ENCODE measurements at regions not wholly inside any gene's neighbourhood (a gene's known extent, or its start where the extent isn't known, plus 50 kb on each side); places are given as distances from the start of the nearest gene placed in this dataset.

- no peak for DNase-seq (ENCODE audit: low read depth, low spot score)
- in situ Hi-C loops (cut with HindIII; ENCODE audit: low pct_unique_long_range_greater_than_20kb, low sequenced_read_pairs) = no loop called here
- no peaks in the 10 kb centered on the region for H3K9me3 ChIP-seq (ENCODE audit: control insufficient read depth, insufficient read depth, low read depth, low read length)
- BruUV-seq (replicated peaks) = no TSS peak
- no peaks in the 10 kb centered on the region for H3K4me1 ChIP-seq (ENCODE audit: control insufficient read depth, insufficient read depth, low read length)
- no peak overlapping the region for H3K4me3 ChIP-seq (ENCODE audit: low read depth in 2 of 2, low read length in 2 of 2)
- H3K36me3 ChIP-seq (ENCODE audit: control insufficient read depth, insufficient read depth, low read length) = no peaks in the 10 kb centered on the region
- intact Hi-C loops (cut with micrococcal nuclease; ENCODE audit: unreplicated experiment) = no loop called here
- H3K27ac ChIP-seq (ENCODE audit: low read length) = no peak overlapping the region
- H3K27me3 ChIP-seq (ENCODE audit: control insufficient read depth, insufficient read depth, low read length) = no peaks in the 10 kb centered on the region
- CTCF ChIA-PET = no interaction called here
- POLR2A ChIA-PET = no interaction called here
- no peak for ATAC-seq
- TF ChIP-seq POLR2AphosphoS5 (IDR thresholded peaks at IDR 0.05; ENCODE audit: low read depth, low read length) (no peak), REST (IDR thresholded peaks at IDR 0.05; ENCODE audit: insufficient read depth in 1 of 2, low read depth in 2 of 2, low read length in 1 of 2) (no peak), CTCF (IDR thresholded peaks at IDR 0.05) (no peak), TCF7L2 (IDR thresholded peaks at IDR 0.05; ENCODE audit: low read depth, low read length) (no peak), SIN3A (IDR thresholded peaks at IDR 0.05; ENCODE audit: borderline replicate concordance, insufficient read depth, low read depth, low read length) (no peak)
Observed at GRCh38 chr11:79592406-79592805, 151.6 kb upstream of the TENM4 start.

GRCh38 chr11:79582434-79582833, 141.6 kb upstream of the TENM4 start:
- POLR2A ChIA-PET = no interaction called here
- in situ Hi-C loops (cut with HindIII; ENCODE audit: low pct_unique_long_range_greater_than_20kb, low sequenced_read_pairs) = no loop called here
- Histone ChIP-seq H3K36me3 (ENCODE audit: control insufficient read depth, insufficient read depth, low read length) (no peaks in the 10 kb centered on the region), H3K4me1 (ENCODE audit: control insufficient read depth, insufficient read depth, low read length) (no peaks in the 10 kb centered on the region), H3K27me3 (ENCODE audit: control insufficient read depth, insufficient read depth, low read length) (no peaks in the 10 kb centered on the region), H3K27ac (ENCODE audit: low read length) (no peak overlapping the region), H3K9me3 (ENCODE audit: control insufficient read depth, insufficient read depth, low read depth, low read length) (no peaks in the 10 kb centered on the region), H3K4me3 (ENCODE audit: low read depth in 2 of 2, low read length in 2 of 2) (no peak overlapping the region)
- CTCF ChIA-PET = no interaction called here
- BruUV-seq (replicated peaks) = no TSS peak
- ATAC-seq = no peak
- TF ChIP-seq POLR2AphosphoS5 (IDR thresholded peaks at IDR 0.05; ENCODE audit: low read depth, low read length) (no peak), REST (IDR thresholded peaks at IDR 0.05; ENCODE audit: insufficient read depth in 1 of 2, low read depth in 2 of 2, low read length in 1 of 2) (no peak), SIN3A (IDR thresholded peaks at IDR 0.05; ENCODE audit: borderline replicate concordance, insufficient read depth, low read depth, low read length) (no peak), CTCF (IDR thresholded peaks at IDR 0.05) (no peak), TCF7L2 (IDR thresholded peaks at IDR 0.05; ENCODE audit: low read depth, low read length) (no peak)
- no peak for DNase-seq (ENCODE audit: low read depth, low spot score)
- intact Hi-C loops (cut with micrococcal nuclease; ENCODE audit: unreplicated experiment) = no loop called here

Data from Panc1 (cell line).